DND-41 (cell line): ENCODE measurements at regions not wholly inside any gene's neighbourhood (a gene's known extent, or its start where the extent isn't known, plus 50 kb on each side); places are given as distances from the start of the nearest gene placed in this dataset.

Experiments used
- ATAC-seq: fragments of 200-7000 bp; cut with Tn5 transposase; 3 replicates; pipeline ENCODE4 v1.9.1; 2021; ENCODE audit warnings: low read depth; ENCODE audit not compliant: insufficient read depth
- DNase-seq: peaks from one replicate; pipeline ENCODE4 v3.0.0-alpha.2; 2020
- H2AFZ ChIP-seq: 2 replicates; pipeline ENCODE4 v1.6.0; 2012; ENCODE audit warnings: low read depth, low read length
- H3K27ac ChIP-seq: 2 replicates; pipeline ENCODE4 v1.5.1; 2012; ENCODE audit warnings: low read length, inconsistent platforms
- H3K27me3 ChIP-seq: fragments of 200-600 bp; sonication (generic); 2 replicates; pipeline ENCODE4 v1.6.0; 2012; ENCODE audit warnings: low read length, mild to moderate bottlenecking, inconsistent platforms; ENCODE audit not compliant: insufficient read depth, poor library complexity
- H3K36me3 ChIP-seq: 2 replicates; pipeline ENCODE4 v1.5.1; 2012; ENCODE audit warnings: low read length, inconsistent platforms; ENCODE audit not compliant: insufficient read depth
- H3K4me1 ChIP-seq: 2 replicates; pipeline ENCODE4 v1.5.1; 2012; ENCODE audit warnings: mild to moderate bottlenecking, low read length; ENCODE audit not compliant: insufficient read depth
- H3K4me2 ChIP-seq: 2 replicates; pipeline ENCODE4 v1.6.0; 2012; ENCODE audit warnings: mild to moderate bottlenecking, moderate library complexity, low read length, inconsistent platforms; ENCODE audit not compliant: insufficient read depth
- H3K4me3 ChIP-seq, 2 experiments: fragments of 200-600 bp in 1 of 2; shearing (Covaris generic) in 1 of 2; 2 replicates each; pipeline ENCODE4 v1.5.1; 2012 to 2016; ENCODE audit warnings: inconsistent platforms in 2 of 2, low read length in 2 of 2, mild to moderate bottlenecking in 2 of 2, low read depth in 1 of 2, moderate library complexity in 1 of 2
- H3K79me2 ChIP-seq: 2 replicates; pipeline ENCODE4 v1.6.0; 2012; ENCODE audit warnings: low read length, inconsistent platforms; ENCODE audit not compliant: insufficient read depth
- H3K9ac ChIP-seq: 2 replicates; pipeline ENCODE4 v1.6.0; 2012; ENCODE audit warnings: low read depth, mild to moderate bottlenecking, inconsistent platforms, low read length, moderate library complexity
- H3K9me3 ChIP-seq: 2 replicates; pipeline ENCODE4 v1.5.1; 2012; ENCODE audit warnings: low read length, moderate library complexity, mild to moderate bottlenecking, inconsistent platforms; ENCODE audit not compliant: insufficient read depth, severe bottlenecking
- H4K20me1 ChIP-seq: 2 replicates; pipeline ENCODE4 v1.6.0; 2012; ENCODE audit warnings: low read length; ENCODE audit not compliant: insufficient read depth
- CTCF ChIP-seq: IDR thresholded peaks from 2 replicates; pipeline ENCODE4 v1.5.1; 2012; ENCODE audit warnings: borderline replicate concordance, low read length, moderate library complexity, mild to moderate bottlenecking; ENCODE audit not compliant: poor library complexity, severe bottlenecking; ENCODE audit errors: extremely low read depth
- EZH2 ChIP-seq: IDR thresholded peaks from 3 replicates; pipeline ENCODE4 v1.6.1; 2012; ENCODE audit warnings: borderline replicate concordance, low read depth, mild to moderate bottlenecking, moderate library complexity, low read length, inconsistent platforms; ENCODE audit not compliant: severe bottlenecking

DNA sequence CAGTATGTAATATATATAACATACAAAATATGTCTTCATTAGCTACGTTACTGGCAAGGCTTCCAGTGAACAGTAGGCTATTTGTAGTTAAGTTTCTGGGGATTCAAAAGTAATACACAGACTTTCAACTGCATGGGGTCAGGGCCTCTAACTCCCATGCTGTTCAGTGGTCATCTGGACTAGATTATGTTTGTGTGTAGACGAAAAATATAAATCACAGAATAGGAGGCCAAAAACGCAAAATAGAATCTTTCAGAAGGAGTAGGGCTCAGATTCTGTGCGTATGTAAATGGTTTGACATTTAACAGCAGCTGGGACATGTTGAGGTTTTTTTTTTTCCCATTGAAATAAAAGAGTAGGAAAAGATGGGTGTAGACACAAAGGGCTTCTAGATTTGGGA is 1048.7 kb upstream of the WWC1 start:
- Histone ChIP-seq H3K27me3 (no peaks in the 10 kb centered on the region), H3K4me2 (no peak overlapping the region), H3K9ac (no peak overlapping the region), H3K79me2 (no peaks in the 10 kb centered on the region), H3K4me1 (no peaks in the 10 kb centered on the region), H3K9me3 (no peaks in the 10 kb centered on the region), H2AFZ (no peak overlapping the region), H4K20me1 (no peaks in the 10 kb centered on the region), H3K4me3 (no peak overlapping the region), H3K36me3 (no peaks in the 10 kb centered on the region), H3K27ac (no peak overlapping the region)
- DNase-seq, result no peak
- ATAC-seq, result no peak
- TF ChIP-seq CTCF (no peak), EZH2 (no peak)

GRCh38 chr5:167243463-167243862 is 1048.0 kb upstream of the WWC1 start:
- Histone ChIP-seq H3K9me3 (no peaks in the 10 kb centered on the region), H3K27me3 (no peaks in the 10 kb centered on the region), H3K4me1 (no peaks in the 10 kb centered on the region), H3K36me3 (no peaks in the 10 kb centered on the region), H3K9ac (no peak overlapping the region), H3K79me2 (no peaks in the 10 kb centered on the region), H3K27ac (no peak overlapping the region), H3K4me2 (no peak overlapping the region), H2AFZ (no peak overlapping the region), H4K20me1 (no peaks in the 10 kb centered on the region), H3K4me3 (no peak overlapping the region)
- no peak for DNase-seq
- no peak for ATAC-seq
- TF ChIP-seq CTCF (no peak), EZH2 (no peak)

DNA sequence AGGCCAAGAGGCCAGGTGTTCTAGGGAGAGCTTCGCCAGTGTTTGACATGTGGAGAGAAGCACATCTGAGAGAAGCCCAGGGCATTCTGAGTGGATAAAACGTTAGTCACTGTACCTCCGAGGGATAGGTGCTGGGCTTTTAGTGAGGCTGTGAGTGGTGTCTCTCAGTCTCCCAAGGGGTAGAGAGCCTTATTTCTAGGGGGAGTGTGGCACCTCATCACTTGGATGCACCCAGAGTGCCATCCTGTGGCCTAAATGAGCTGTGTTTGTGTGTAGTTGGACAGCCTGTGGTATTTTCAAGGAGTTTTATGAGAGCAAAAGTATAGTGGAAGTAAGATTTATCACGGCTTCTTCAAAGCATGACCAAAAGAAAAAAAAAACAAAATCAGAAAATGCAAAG is 1046.9 kb upstream of the WWC1 start:
- Histone ChIP-seq H3K36me3 (no peaks in the 10 kb centered on the region), H3K9ac (no peak overlapping the region), H3K9me3 (no peaks in the 10 kb centered on the region), H2AFZ (no peak overlapping the region), H3K4me1 (no peaks in the 10 kb centered on the region), H3K27ac (no peak overlapping the region), H4K20me1 (no peaks in the 10 kb centered on the region), H3K79me2 (no peaks in the 10 kb centered on the region), H3K27me3 (no peaks in the 10 kb centered on the region), H3K4me3 (no peak overlapping the region), H3K4me2 (no peak overlapping the region)
- DNase-seq, result no peak
- TF ChIP-seq CTCF (peak; percentile 19), EZH2 (no peak)
- ATAC-seq, result no peak

DNA sequence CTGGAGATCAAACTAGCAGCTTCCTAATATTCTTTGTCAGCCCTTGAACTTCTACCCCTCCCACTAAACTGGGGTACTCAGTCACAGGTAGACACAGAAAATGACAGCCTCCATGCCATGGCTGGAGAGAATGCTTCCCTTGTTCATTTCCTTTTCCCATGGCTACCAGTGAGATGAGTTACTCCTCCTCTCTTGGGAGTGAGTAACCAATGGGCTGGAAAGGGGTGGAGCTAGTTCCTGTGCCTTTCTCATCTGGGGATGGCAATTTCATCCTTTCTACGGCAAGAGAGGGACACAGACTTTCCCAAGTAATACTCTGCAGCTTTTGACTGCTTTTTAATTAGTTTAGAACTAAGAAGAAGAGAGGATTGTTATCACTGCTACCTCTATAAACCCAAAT is 1045.6 kb upstream of the WWC1 start:
- H4K20me1 ChIP-seq, result no peaks in the 10 kb centered on the region
- ATAC-seq, result no peak
- no peaks in the 10 kb centered on the region for H3K36me3 ChIP-seq
- H3K79me2 ChIP-seq, result no peaks in the 10 kb centered on the region
- H3K4me3 ChIP-seq, result no peak overlapping the region
- no peak for TF ChIP-seq EZH2
- H3K9ac ChIP-seq, result no peak overlapping the region
- H3K4me1 ChIP-seq, result no peaks in the 10 kb centered on the region
- no peaks in the 10 kb centered on the region for H3K9me3 ChIP-seq
- no peak overlapping the region for H2AFZ ChIP-seq
- DNase-seq, result no peak
- no peak overlapping the region for H3K27ac ChIP-seq
- no peaks in the 10 kb centered on the region for H3K27me3 ChIP-seq
- no peak overlapping the region for H3K4me2 ChIP-seq
